HT1080 (cell line): ENCODE measurements at regions not wholly inside any gene's neighbourhood (a gene's known extent, or its start where the extent isn't known, plus 50 kb on each side); places are given as distances from the start of the nearest gene placed in this dataset.

Experiments
- DNase-seq: peaks from one replicate; pipeline ENCODE4 v3.0.0-alpha.2; 2015; ENCODE audit warnings: low read depth

GRCh38 chr6:120111001-120111400 is 761.4 kb upstream of the MAN1A1 start:
- no peak for DNase-seq

GRCh38 chr6:120108061-120108795 is 758.7 kb upstream of the MAN1A1 start:
- no peak for DNase-seq

- DNase-seq = no peak
These were observed 754.1 kb upstream of the MAN1A1 start for GRCh38 chr6:120103618-120104017.

DNA sequence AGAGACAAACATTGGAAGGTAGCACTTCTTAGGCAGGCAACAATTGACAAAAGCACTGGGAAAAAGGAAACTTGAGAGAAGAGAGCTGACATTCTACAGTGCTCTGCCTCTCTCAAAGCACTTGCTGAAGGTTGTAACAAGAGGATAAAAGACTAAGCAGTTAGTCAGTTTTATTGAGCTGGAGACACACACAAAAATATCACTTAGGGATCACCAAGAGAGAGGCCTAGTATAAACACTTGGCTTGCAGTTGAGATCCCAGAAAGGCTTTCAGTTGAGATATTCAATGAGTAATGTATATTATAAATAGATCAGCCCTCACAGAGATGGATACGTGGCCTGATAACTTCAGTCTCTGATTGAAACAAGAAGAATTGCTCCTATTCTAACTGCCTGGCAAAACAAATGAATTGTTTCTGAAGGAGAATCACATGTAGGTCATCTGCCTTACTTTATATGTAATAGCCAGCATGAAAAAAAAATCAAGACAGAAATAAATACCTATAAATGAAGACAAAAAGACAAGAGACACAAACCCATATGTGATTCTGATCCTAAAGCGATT is 747.2 kb upstream of the MAN1A1 start:
- DNase-seq = no peak

DNA sequence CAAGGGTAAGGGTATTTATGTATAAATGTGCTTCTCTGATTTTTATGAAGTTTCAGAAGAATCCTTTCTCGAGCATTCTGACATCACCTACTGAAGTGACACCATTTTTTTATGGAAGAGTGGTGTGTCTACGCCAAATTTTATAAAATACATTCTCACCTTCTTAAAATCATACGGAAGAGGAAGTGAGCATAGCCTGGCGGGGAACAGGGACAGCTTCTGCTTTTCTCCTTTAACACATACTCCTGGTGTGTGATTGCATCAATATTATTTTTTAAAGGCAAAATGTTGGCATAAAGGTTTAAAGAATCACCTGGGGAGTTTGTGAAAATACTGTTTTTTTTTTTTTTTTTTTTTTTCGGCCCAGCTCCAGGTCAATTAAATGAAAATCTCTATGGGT is 733.6 kb upstream of the MAN1A1 start:
- DNase-seq = no peak

- DNase-seq = peak; percentile 8
These were observed 727.9 kb upstream of the MAN1A1 start for GRCh38 chr6:120077489-120077888.

GRCh38 chr6:120058410-120058809 is 708.8 kb upstream of the MAN1A1 start:
- no peak for DNase-seq

GRCh38 chr6:120056085-120056484 is 706.5 kb upstream of the MAN1A1 start:
- DNase-seq = peak; percentile 3

DNA sequence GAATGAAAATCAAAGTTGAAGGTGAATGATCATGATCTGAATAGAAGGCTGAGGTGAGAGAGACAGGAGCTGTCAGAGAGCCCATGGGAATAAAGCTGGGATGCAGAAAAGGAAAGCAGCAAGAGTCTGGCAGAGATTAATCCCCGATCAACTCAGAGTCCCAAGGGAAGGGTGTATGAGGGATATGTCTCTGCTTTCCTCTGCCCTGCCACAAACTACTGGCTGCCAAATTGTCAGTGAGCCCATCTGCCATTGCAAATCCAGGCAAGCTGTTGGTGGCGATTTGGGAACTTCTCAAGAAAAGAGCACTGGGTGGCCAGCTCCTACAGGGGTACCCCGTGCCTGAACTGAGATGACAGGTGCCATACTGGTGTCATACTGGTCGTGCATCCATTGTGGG is 705.5 kb upstream of the MAN1A1 start:
- no peak for DNase-seq

DNA sequence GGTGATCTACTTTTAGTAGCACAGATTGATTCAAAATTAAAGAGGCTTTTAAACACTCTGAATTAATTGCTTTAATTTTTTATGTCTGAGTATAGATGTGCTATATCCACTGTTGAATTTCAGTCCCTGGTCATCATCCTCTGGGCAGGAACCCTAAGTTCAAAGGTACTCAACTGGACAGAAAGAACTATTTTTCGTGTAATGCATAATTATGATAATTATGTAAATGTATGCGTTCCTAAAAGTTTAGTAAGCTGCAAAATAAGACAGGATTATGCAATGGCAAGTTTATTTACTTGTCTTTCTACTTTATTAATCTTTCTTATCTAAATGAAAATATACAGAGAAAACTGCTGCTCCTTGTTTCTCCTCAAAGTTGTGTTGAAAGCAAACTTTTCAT is 690.1 kb upstream of the MAN1A1 start:
- DNase-seq = no peak

DNA sequence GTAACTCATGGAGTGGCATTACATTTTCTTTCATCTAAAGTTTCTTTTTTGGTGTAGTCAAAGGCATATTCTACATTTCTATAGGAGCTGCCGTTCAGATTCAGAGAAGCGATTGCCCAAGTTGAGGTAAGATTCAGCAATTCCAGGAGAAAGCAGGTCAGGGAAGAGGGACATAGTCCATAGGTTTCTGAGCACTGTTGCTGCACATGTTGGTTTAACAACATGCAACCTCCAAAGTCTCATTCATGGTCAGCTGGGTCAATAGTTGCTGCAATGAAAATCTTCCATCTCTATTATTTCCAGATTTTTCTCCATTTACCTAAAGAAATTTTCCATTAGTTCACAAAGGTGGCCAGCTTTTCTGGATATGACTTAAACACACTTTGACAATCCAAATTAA is 682.3 kb upstream of the MAN1A1 start:
- no peak for DNase-seq

DNA sequence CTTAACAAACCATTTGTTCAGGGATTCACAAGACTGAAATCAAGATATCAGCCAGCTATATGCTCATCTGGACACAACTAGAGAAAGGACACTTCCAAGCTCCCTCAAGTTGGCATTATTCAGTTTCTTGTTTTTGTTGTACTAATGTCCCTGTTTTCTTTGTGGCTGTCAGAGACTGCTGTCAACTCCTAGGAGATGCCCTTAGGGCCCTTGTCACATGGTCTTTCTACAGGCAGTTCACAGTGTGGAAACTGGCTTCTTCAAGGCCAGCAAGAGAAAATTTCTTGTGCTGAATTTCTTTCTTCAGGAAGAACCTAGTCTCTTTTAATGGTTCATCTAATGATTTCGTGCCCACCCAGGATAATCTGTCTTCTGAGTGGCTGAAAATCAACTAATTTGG is 677.2 kb upstream of the MAN1A1 start:
- DNase-seq = no peak

- DNase-seq = no peak
These were observed 660.5 kb upstream of the MAN1A1 start for GRCh38 chr6:120010075-120010474.

GRCh38 chr6:120005292-120005976 is 655.9 kb upstream of the MAN1A1 start:
- peak; percentile 6 for DNase-seq

GRCh38 chr6:119986934-119987549 is 637.5 kb upstream of the MAN1A1 start:
- peak; percentile 18 for DNase-seq

DNA sequence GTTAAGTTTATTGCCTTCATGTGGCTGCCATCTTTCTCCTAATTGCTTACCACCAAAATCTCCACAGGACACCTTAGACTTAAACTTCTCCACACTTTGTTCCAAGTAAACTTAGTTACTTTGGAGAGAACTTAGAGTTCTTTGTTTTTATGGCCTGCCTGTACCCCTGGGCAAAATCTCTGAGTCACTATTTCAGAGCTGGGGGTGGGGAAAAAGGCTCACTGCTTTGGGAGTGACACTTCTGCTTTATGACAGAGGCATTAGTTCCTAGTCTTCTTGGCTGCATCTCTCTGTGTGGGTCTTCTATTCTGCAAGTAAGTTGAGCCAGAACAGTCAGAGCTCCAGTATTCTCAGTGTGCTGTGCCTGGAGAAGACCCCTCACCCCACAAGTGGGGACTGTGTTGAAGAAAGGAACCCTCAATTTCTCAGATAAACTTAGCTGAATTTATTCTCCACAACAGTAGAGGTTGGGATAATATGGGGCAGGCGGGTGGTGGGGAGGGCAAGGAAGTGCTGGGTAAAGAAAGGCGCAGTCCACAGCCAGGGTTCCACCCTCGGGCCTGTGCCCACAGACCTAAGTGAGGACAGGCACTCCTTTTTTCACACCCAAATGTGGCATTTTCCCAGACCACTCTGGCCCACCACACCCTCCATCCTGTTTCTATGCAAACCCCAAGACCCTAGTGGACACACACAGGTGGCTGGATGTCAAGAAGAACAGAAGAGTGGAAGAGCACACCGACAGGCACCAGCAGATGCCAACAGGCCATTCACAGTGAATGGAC is 636.6 kb upstream of the MAN1A1 start:
- DNase-seq = peak; percentile 51

DNA sequence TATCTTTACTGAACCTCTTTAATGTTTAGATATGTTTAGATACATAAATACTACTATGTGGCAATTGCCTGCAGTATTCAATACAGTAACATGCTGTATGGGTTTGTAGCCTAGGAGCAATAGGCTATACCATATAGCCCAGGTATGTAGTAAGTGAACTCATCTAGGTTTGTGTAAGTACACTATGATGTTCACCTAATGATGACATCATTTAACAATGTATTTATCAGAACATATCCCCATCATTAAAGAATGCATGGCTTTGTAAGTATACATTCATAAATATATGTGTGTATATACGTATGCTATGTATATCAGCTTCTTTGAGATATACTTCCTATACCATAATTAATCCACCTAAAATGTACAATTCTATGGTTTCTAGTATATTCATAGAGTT is 631.2 kb upstream of the MAN1A1 start:
- no peak for DNase-seq

DNA sequence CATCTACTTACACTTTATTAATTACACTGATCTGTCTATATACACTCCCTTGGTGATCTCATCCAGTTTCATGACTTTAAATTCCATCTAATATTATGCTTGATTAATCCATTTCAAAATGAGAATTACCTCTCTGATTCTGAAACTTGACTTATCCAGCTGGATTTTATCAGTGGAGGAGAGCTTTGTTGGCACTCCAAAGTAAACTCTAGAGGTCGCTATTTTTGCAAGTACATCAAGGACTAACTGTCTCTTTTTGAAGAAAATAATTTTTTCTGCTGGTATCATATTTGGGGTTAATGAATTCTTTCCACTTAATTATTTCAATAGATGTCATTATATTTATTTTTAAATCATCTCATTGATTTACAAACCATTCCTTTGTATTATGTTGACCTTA is 630.3 kb upstream of the MAN1A1 start:
- no peak for DNase-seq

GRCh38 chr6:119978274-119978889 is 628.8 kb upstream of the MAN1A1 start:
- no peak for DNase-seq

GRCh38 chr6:119974430-119975159 is 625.0 kb upstream of the MAN1A1 start:
- no peak for DNase-seq
